ENCODE measurements at regions not wholly inside any gene's neighbourhood (a gene's known extent, or its start where the extent isn't known, plus 50 kb on each side); places are given as distances from the start of the nearest gene placed in this dataset.

DNA sequence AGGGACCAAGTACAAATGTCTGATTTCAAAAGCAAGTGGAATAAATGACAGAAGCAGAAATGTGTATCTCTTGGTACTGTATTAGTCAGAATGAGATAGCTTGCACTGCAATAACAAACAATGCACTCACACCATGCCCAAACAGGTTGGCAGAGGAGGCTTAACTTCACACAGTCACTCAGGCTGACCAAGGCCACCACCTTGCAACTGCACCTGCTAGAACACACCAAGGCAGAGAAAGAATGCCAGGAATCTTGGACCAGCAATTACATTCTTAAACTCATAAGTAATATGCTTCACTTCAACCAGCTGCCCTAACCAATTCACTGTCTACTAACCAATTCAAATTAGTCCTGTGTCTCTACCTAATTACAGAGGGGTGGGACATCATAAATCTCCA lies 378.3 kb downstream of the BCL11B start:
- in situ Hi-C loops (cut with HindIII; ENCODE audit: low sequenced_read_pairs): no loop called here

DNA sequence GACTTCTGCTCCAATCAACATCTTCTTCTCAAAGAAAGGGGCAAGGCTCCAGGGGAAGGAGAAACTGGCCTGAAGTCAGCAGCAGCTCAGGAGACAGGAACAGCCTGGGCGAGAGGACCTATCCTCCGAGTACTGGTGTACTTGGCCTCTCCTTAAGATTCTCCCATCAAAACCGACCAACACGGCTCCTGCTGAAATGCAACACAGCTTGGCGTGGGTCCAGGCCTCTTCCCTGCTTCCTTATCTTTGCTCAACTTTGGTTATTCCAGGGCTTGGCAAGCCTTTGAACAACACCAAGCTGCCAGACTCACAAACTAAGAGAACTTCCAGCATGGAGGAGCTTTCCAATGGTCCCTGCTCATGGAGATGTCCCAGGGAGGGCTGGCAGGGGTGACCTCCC lies 377.4 kb downstream of the BCL11B start:
- in situ Hi-C loops (cut with HindIII; ENCODE audit: low sequenced_read_pairs): no loop called here

DNA sequence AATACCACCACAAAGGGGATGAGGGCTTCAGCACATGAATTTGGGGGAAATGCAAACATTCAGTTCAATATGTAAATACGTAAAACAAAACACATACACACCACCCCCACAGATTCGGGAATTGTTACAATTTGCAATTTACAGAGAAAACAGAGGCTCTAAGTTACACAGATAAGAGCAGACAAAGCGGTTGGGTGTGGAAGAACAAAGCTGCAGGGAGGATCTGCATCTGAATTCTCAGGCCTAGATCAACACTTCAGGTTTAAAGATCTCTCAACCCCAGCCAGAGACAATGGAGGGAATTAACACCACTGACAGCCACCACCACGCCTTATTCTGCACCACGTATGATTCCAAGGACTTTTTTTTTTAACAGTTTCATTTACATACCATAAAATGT lies 375.5 kb downstream of the BCL11B start:
- in situ Hi-C loops (cut with HindIII; ENCODE audit: low sequenced_read_pairs): no loop called here

DNA sequence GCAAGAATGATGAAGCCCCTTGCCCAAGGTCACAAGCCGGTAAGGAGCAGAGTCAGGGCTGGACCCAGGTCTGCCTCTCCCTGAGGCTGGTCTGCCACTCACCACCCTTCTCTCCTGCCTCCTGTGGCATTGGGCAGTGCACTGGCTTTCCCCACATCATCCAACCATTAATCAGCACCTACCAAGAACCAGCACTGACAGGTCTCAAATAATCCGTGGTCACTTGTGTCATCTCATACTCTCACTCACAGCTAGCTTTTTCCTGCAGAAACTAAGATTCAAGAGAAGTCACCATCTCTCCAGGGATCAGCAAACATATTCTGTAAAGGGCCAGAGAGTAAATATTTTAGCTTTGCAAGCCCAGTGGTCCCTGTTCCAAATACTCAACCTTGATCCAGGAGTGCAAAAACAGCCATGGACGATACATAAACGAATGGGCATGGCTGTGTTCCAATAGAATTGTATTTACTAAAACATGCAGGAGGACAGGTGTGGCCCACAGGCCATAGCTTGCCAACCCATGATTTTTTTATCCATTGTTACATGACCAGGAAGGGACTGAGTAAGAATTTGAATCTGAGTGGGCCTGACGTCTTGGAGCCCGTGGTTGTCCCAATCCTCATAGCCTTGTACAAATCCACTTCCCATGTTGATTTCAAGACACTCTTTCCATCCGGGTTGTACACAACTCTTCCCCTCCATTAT lies 374.2 kb downstream of the BCL11B start:
- in situ Hi-C loops (cut with HindIII; ENCODE audit: low sequenced_read_pairs): no loop called here

DNA sequence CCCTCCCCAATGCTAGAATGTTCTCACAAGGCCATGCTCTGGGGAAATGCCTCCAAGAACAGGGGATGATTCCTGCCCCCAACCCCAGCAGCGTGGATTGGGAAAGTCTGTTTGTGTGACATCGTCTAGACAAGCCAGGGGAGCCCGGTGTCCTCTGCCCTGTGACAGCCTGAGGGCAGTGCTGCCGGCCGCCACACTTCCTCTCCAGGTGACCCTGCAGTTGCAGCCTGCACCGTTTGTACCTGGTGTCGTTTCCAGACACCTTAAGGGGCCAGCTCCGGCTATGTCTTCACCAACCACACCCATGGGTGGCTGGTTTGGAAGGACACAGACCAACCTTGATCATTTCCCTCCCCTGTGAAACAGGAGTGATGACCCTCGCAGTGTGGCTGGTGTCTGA lies 372.6 kb downstream of the BCL11B start:
- in situ Hi-C loops (cut with HindIII; ENCODE audit: low sequenced_read_pairs): no loop called here

DNA sequence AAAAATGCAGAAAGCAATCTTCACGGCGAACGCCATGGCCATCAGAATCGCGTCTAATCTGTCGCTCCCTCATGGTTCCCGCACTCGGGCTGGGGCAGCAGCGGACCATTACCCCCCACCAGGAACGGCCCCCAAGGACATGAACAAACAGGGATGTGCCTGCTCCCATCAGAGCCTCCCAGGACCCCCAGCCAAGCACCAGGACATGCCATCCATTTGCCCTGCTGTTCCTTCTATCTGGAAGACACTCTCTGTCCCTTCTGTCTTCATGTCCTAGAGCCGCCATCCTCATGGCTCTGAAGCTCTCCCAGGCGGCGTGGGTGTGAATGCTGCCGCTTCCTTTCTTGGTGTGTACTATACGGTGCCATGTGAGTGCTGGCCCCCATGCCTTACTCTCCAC lies 371.8 kb downstream of the BCL11B start:
- in situ Hi-C loops (cut with HindIII; ENCODE audit: low sequenced_read_pairs): no loop called here

DNA sequence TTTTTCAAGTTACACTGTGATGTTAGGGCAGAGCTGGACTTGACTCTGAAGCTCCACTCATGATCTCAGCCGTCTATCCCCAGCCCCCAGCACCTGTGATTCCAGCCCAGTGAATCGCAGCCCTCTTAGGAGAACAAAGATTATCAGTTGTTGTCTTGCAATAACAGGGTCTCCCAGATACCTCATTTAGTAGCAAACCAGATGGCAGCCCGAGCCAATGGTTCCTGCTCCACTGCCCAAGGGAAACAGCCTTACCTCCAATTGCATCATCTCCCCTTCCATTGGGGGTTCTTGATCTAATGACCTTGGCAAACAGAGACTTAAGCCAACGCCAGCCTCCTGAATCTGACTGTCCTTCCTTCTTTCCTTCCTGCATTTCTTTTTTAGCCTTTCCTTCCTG lies 371.2 kb downstream of the BCL11B start:
- in situ Hi-C loops (cut with HindIII; ENCODE audit: low sequenced_read_pairs): no loop called here

DNA sequence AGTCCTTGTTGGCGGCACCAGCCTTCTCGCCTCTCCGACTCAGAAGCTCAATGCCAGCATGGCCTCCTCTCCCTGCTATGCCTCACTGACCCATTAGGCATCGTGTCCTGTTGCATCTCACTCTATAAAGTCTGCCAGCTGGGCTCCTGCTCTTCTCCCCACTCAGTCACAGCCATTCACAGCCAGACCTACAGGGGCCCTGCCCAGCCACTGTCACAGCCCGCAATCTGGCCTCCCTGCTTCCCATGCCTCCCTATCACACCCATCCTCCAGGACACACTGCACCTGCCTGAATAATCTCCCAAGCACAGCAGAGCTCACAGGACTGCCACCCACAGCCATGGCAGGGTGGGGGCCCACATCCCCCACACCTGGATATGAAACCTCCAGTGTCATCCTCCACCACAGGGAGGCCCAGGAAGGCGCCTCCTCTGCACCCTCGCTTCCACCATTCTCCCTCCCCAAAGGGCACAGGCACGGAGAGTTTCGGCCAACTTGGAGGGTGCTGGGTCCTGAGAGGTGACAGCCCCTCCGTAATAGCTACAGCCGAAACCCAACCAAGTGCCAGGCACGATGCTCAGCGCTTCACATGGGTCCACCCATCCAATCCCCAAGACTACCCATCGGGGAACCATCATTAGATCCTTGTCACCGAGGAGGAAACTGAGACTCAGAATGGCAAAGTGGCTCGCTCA lies 370.3 kb downstream of the BCL11B start:
- in situ Hi-C loops (cut with HindIII; ENCODE audit: low sequenced_read_pairs): no loop called here

DNA sequence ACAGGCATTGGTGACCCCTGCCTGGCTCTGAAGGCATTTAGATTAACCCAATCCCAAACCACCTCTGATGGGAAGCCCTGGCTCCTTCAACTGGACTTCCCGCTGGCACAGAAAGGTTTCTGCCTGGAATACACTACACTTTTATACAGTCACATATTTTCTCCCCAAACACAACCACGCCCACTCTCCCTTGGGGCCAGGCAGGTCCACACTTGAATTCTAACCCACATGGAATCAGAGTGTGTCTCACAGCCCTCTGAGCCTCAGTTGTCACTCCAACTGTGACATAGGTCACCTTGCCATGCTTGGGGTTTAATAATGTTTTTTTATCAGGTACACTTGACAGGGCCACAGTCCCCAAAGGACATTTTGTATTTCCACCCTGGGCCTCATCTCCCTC lies 368.6 kb downstream of the BCL11B start:
- in situ Hi-C loops (cut with HindIII; ENCODE audit: low sequenced_read_pairs): no loop called here

DNA sequence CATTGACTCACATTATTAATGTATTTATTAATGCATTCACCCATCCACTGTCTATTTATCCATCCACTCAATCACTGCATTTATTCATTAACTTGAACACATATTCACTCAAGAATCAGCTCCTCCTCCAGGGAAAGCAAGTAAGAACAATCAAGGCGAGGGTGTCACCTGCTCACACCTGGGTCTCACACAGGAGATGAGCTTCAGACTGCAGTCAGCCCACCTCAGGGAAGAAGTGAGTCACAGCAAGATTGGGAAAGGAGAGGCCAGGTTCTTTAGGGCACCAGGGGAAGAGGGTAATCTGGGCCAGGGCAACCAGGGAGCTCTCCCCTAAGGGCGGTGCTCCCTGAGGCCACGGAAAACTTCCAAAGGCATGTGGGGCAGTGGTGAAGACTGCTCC lies 367.3 kb downstream of the BCL11B start:
- in situ Hi-C loops (cut with HindIII; ENCODE audit: low sequenced_read_pairs): no loop called here

DNA sequence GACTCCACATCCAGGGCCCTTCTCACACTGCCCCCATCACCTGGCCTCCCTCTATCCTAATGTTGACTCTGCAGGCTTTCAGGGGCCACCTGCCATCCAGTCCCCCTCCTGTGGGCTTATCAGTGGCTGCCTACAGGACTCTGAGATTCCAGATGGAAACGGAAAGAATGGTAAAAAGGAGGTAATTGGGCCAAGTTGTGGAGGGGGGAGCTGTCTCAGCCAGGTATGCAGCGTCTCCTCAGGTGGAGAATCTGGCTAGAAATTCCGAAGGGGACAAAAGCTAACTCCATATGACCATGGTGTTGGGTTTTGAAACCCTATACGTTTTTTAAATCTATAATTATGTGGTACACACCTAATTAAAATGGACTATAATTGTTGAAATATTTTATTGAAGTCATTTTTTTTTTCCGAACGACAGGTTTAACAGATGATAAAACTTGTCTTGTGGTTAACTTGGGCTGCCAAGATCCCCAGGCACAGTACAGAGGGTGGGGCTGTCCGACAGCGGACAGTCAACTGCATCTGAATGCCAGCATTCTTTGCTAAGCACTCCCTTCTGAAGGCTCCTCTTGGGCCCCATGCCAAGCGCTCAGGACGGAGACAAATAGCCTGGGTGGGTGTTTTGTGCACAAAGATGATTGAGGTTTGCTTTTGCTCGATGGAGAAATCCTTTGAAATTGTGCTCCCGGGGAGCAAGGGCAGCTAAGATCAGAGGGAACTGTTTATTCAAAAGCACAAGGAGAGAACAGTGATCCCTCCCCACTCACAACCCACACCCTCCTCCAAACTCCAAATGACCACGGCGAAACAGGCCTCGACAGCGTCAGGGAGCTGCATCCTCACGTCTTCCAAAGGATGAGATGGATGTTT lies 365.6 kb downstream of the BCL11B start:
- in situ Hi-C loops (cut with HindIII; ENCODE audit: low sequenced_read_pairs): no loop called here

DNA sequence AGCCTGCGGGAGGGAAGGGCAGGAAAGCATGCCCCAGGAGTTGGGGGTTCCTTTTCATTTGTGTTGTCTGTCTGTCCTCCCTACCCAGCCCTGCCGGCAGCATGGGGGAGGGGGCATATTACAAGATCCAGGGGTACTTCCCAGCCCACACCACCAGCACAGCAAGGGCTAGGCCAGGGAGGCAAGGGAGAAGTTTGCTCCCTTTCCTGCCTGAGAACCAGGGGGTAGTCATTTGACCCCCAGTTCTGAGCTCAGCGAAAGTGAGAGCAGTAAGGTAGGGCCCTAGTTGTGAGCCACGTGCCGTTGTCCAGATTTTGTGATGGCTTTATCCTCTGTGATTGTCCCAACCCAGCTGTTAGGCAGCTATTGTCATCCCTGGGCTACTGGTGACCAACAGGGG lies 364.7 kb downstream of the BCL11B start:
- in situ Hi-C loops (cut with HindIII; ENCODE audit: low sequenced_read_pairs): no loop called here

DNA sequence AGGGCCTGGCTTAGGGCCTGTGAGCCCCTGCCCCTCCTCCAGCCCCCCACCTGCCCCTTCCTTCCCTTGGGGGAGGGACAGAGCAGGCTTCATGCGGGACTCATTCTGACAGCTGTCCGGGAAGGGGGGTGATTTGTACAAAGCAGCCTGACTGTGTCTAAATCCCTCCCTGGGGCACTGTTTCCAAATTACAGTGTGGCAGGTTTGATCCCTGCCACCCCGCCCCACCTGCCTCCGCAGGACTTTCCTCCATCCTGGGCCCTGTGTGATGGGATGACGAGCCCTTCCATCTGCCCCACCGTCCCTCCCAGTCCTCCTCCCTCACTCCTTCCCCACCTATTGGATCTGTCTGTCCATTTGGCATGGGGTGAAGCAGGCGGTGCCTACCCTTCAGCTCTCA lies 363.9 kb downstream of the BCL11B start:
- in situ Hi-C loops (cut with HindIII; ENCODE audit: low sequenced_read_pairs): no loop called here

DNA sequence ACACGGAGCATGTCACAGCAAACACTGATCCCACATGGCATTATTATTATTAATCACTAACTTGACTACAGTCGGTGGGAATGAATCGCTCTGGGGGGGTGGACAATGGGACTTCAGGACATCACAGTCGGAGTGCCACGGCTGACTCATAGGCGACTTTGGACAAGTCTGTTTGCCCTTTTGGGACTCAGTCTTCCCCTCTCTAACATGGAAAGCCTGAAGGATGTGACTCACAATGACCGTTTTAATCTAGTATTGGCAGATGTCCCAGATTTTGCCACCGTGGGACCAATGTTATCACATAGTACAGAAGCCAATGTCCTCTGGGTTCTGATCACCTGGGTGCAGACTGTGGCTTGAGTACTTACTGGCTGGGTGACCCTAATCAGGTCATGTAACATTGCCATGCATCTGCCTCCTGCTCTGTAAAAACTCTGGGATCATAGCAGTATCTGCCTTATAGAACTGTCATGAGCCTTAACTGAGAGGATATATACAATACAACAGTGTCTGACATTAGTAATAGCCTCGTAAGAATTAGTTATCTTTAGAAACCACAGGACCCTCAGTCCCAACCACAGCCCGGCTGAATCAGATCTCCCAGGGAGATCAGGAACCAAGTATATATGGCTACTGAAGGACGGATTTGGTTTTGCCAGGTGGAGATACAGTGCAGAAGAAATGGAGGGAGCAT lies 362.6 kb downstream of the BCL11B start:
- in situ Hi-C loops (cut with HindIII; ENCODE audit: low sequenced_read_pairs): no loop called here

DNA sequence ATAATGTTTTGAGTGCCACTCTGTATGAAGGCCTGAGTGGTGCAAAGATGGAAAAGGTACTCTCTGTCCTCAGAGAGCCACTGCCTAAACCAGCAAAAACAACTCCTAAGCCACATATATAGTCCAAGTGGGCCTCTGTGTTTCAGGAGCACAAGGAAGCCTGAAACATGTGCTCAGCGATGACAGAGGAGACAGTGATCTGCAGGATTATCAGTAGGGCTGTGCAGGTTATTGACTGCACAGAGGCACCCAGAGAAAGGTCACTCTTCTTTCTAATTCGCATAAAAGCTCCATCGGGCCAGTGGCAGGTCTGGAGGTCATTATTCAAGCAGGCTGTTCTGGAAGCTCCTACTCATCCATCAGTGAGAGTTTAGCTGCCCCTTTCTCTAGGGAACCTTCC lies 361.9 kb downstream of the BCL11B start:
- in situ Hi-C loops (cut with HindIII; ENCODE audit: low sequenced_read_pairs): no loop called here

DNA sequence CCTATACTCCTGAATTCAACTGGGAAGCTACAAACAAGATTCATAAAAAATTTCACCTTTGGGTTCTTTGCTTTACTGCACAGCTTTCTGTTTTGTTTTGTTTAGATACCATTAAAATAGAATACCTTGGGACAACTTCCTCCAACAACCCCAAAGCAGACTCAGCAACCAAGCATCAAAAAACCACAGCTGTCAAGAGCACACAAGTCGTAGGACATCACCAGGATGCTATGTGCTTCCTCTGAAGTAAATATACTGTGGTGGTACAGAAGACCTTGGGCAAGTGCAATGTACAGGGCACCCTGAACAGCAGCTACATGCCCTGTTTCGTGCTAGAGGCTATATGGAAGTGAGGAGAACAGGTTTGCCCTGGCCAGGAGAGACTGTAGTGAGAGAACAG lies 359.3 kb downstream of the BCL11B start:
- in situ Hi-C loops (cut with HindIII; ENCODE audit: low sequenced_read_pairs): no loop called here

DNA sequence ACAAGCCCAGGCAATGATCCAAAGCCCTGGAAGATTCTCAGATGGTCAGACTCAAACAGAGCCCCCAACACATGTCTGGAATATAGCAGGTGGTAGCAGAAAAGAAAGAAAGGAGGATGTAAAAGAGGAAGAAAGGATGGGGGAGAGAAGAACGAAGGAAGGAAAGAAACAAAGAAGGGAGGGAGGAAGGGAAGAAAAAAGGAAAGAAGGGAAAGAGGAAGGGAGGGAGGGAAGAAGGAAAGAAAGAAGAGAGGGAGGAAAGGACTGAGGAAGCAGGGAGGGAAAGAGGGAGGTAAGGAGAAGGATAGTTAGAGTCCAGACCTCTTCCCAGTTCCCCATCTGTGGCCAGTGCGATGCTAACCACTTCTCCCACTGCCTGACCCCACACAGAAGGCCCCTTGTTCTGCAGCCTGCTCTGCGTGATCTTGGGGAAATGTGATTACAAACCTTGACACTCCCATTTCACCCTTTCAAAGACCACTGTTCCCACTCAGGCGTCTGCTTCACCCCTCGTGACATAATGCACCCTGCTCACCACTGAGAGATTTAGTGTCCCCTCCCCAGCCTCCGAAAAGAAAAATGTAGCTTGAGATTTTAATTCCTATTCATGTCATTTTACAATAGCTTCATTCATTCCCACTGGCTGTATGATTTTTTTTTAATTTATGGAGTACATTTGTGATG lies 357.9 kb downstream of the BCL11B start:
- in situ Hi-C loops (cut with HindIII; ENCODE audit: low sequenced_read_pairs): no loop called here

DNA sequence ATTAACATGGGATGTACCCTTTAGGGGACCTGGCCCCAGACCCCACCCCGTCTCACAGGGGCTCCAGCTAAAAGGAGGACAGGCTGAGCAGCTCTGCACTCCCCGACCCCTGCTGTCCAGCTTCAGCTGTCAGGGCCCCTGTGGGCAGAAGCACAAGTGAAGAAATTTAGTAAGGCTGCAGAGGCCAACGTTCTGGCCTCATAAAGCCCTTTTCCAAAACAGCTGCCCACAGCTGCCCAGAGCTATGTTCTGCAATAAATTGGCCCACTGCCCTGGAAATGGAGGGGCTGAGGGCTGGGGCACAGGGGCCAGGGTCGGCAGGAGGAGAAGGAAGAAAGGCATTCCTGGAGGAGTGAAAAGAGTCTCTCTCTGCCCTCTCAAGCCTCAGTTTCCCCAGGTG lies 357.1 kb downstream of the BCL11B start:
- in situ Hi-C loops (cut with HindIII; ENCODE audit: low sequenced_read_pairs): no loop called here

DNA sequence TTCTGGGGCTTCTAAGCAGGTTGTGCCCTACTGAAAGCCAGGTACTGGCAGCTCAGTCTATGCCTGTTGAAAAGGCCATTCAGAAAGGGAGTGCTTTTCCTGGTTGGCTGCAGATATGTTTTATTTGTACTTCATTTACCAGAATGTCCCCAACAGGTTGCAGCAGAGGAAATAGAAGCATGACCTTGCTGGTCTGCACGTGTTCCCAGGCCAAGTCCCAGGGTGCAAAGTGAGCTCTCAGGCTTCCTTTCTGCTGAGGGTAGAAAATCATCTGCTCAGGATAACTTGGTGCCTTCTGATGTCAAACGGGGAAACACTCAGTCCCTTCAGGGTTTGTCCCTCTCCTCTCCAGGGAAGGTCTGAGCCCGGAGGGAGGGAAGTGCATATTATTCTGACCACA lies 356.4 kb downstream of the BCL11B start:
- in situ Hi-C loops (cut with HindIII; ENCODE audit: low sequenced_read_pairs): no loop called here

DNA sequence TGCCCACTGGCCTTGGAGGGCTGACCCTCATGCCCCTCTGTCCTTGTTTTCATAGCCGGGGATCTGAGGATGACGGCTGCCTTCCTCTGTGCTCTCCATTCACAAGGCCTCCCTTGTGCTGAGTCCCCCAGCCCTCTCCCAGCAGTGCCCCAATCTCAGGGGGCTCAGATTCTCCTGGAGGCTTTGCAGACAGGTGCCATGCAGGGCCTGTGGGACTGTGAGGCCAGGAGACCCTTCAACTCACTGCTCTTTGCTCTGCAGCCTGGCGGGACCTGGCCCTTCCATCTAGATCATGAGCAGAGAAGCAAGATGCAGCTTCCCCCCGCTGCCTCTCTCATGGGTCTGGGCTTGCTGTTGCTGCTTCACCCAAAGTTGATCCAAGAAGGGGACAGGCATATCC lies 356.0 kb downstream of the BCL11B start:
- in situ Hi-C loops (cut with HindIII; ENCODE audit: low sequenced_read_pairs): no loop called here

DNA sequence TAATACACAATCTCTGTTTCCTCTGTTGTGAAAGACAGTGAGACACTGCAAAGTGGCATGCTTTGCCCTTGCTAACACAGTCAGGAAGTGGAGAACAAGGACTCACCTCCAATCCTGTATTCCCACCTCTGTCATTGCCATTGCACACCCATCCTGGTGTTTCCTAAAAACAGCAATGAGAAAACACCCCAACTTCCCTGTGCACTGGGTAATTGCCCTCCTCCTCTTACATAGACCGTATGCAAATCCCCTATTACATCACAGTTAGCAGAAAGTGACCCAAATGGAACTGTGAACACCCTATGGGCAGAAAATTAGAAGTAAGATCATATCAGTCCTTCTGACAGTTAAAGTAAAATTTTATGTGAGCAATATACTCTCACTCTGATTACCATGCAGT lies 355.5 kb downstream of the BCL11B start:
- in situ Hi-C loops (cut with HindIII; ENCODE audit: low sequenced_read_pairs): no loop called here
